ENCODE measurements at regions not wholly inside any gene's neighbourhood (a gene's known extent, or its start where the extent isn't known, plus 50 kb on each side); places are given as distances from the start of the nearest gene placed in this dataset.

GRCh38 chr10:3426190-3426845 is 253.7 kb upstream of the PITRM1 start:
- peak; percentile 89 for DNase-seq (ENCODE audit: low read depth)

- DNase-seq (ENCODE audit: low read depth) = no peak
Observed at GRCh38 chr10:3425716-3426115, 253.1 kb upstream of the PITRM1 start.

GRCh38 chr10:3425261-3425660 is 252.7 kb upstream of the PITRM1 start:
- DNase-seq (ENCODE audit: low read depth) = peak; percentile 58

GRCh38 chr10:3424111-3424851 is 251.7 kb upstream of the PITRM1 start:
- peak; percentile 89 for DNase-seq (ENCODE audit: low read depth)

- no peak for DNase-seq (ENCODE audit: low read depth)
Observed at GRCh38 chr10:3423384-3423783, 250.8 kb upstream of the PITRM1 start.

- DNase-seq (ENCODE audit: low read depth) = no peak
Observed at GRCh38 chr10:3422282-3422681, 249.7 kb upstream of the PITRM1 start.

GRCh38 chr10:3421537-3422257 is 249.1 kb upstream of the PITRM1 start:
- no peak for DNase-seq (ENCODE audit: low read depth)

- no peak for DNase-seq (ENCODE audit: low read depth)
Observed at GRCh38 chr10:3420527-3421469, 248.2 kb upstream of the PITRM1 start.

GRCh38 chr10:3419719-3420495 is 247.3 kb upstream of the PITRM1 start:
- no peak for DNase-seq (ENCODE audit: low read depth)

- DNase-seq (ENCODE audit: low read depth) = no peak
Observed at GRCh38 chr10:3418926-3419325, 246.3 kb upstream of the PITRM1 start.

- no peak for DNase-seq (ENCODE audit: low read depth)
Observed at GRCh38 chr10:3418041-3418754, 245.6 kb upstream of the PITRM1 start.

GRCh38 chr10:3417096-3417495 is 244.5 kb upstream of the PITRM1 start:
- DNase-seq (ENCODE audit: low read depth) = no peak

GRCh38 chr10:3415878-3416605 is 243.5 kb upstream of the PITRM1 start:
- DNase-seq (ENCODE audit: low read depth) = no peak

GRCh38 chr10:3415038-3415736 is 242.6 kb upstream of the PITRM1 start:
- no peak for DNase-seq (ENCODE audit: low read depth)

GRCh38 chr10:3414667-3415023 is 242.1 kb upstream of the PITRM1 start:
- DNase-seq (ENCODE audit: low read depth) = no peak

- no peak for DNase-seq (ENCODE audit: low read depth)
Observed at GRCh38 chr10:3413937-3414666, 241.5 kb upstream of the PITRM1 start.

- DNase-seq (ENCODE audit: low read depth) = no peak
Observed at GRCh38 chr10:3412646-3413045, 240.1 kb upstream of the PITRM1 start.

- DNase-seq (ENCODE audit: low read depth) = no peak
Observed at GRCh38 chr10:3412071-3412582, 239.5 kb upstream of the PITRM1 start.
